ENCODE measurements at regions not wholly inside any gene's neighbourhood (a gene's known extent, or its start where the extent isn't known, plus 50 kb on each side); places are given as distances from the start of the nearest gene placed in this dataset.

GRCh38 chr2:200039724-200040650, 84.6 kb downstream of the MAIP1 start:
- TF ChIP-seq CTCF (IDR thresholded peaks at IDR 0.05; ENCODE audit: insufficient read depth, low read length) (no peak), SPI1 (IDR thresholded peaks at IDR 0.05; ENCODE audit: borderline replicate concordance, low read depth) (no peak)

Measured in HL-60 (cell line).